T-helper 1 cell (primary cell): ENCODE measurements at regions not wholly inside any gene's neighbourhood (a gene's known extent, or its start where the extent isn't known, plus 50 kb on each side); places are given as distances from the start of the nearest gene placed in this dataset.
"Not testable (repeated sequence)": the region's sequence is repeated elsewhere in the genome, so short reads cannot be mapped to it uniquely, and the experiment has no call there.

ENCODE experiments used
- DNase-seq, 5 donors: peaks; one replicate each; pipeline ENCODE4 v3.0.0-alpha.2; 2012 to 2020

DNA sequence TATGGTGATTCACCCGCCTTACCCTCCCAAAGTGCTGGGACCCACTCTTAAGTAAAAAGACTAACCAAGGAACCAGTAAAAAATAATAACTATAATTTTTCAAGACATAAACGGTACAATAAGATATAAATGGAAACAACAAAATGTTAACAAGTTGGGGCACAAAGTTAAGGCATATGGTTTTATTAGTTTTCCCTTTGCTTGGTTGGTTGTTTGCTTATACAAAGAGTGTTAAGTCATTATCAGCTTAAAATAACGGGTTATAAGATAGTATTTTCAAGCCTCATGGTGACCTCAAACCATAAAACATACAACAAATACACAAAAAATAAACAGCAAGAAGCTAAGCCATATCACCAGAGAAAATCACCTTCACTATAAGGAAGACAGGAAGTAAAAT is 406.1 kb downstream of the SEC23A start:
- no peak for DNase-seq

DNA sequence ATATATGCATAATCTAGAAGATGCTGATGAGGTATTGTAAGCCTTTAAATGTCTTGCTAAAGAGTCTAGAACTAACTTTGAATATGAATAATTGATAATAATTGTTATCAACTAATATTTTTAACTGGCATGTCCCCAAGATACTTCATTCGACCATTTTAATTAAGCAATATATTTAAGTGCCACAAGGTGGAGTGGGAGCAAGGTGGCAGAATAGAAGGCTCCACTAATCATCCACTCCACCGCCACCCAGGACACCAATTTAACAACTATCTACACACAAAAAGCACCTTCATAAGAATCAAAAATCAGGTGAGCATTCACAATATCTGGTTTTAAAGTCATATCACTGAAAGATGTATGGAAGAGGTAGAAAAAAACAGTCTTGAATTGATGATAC is 409.6 kb downstream of the SEC23A start:
- no peak for DNase-seq

DNA sequence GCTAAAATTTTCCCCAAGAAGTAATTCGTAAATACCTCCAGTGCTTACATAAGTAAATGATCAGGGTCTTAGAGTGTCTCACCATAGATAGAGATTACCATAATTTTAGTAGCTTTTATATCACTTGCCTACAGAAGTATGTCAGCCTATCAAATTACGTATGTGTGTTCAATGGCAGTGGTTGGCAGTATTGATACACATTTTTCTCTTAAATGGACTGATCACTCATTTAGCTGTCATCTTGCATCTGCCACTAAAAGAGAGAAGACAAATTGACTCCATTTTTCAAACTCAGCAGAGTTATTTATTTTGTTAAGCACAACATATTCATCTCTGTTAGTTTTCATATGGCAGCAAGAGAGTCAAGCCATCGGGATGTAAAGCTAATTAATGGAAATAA is 413.1 kb upstream of the CLEC14A start:
- no peak for DNase-seq

DNA sequence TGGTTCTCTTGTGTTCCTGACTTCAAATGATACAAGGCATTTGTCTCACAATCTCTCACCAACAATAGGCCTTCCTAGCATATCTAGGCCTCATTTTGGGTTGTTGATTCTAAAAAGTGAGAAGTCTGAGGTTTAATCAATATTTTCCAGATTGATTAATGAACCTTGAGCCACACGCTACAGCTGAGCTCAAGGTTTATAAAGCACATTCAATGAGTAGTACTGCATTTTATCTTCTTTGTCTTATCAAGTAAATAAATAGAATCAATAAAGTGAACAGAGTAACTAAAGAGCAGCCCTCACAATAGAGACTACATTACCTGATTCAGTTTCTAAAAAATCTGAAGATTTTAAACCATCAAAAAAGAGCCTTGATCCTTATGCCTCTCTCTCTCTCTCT is 407.5 kb upstream of the CLEC14A start:
- DNase-seq = no peak

DNA sequence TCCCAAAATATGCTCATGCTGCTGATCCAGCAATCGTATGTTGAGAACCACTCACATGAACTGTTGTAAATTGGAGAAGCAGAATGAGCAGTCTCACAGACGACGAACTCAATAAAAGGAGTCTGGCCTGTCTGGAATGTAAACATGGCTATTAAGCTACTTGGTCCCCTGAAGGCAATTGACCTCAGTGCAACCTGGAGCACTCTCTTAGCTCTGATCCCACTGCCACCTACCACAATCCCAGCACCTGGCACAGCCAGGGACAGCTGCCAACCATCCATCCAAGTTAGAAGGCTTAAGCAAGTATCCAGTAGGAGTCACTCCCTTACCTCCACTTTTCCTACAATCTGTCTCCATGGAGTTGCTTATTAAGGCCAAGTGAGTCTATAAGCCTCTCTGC is 406.9 kb upstream of the CLEC14A start:
- no peak for DNase-seq

DNA sequence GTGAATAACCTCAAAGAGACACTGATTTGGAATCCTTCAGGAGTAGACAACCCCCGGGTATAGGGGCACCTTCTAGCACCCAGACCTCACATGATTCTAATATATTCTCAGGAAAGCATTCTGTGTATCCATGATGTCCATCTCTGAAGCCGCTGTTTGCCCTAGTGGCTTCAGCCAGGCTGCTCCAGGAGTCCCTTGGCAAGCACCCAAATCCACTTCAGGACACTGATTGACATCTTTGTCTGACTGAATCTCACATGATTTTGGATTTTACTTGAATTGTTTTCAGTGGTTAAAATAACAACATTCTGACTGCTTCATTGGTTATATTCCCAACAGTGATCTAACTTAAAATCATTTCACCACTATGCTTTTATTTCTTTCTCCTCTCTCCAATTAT is 390.5 kb upstream of the CLEC14A start:
- no peak for DNase-seq

DNA sequence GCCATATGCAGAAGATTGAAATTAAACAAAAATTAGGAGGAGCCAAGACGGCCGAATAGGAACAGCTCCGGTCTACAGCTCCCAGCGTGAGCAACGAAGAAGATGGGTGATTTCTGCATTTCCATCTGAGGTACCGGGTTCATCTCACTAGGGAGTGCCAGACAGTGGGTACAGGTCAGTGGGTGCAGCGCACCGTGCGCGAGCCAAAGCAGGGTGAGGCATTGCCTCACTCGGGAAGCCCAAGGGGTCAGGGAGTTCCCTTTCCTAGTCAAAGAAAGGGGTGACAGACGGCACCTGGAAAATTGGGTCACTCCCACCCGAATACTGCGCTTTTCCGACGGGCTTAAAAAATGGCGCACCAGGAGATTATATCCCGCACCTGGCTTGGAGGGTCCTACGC is 379.0 kb upstream of the CLEC14A start:
- DNase-seq = not testable (repeated sequence)

DNA sequence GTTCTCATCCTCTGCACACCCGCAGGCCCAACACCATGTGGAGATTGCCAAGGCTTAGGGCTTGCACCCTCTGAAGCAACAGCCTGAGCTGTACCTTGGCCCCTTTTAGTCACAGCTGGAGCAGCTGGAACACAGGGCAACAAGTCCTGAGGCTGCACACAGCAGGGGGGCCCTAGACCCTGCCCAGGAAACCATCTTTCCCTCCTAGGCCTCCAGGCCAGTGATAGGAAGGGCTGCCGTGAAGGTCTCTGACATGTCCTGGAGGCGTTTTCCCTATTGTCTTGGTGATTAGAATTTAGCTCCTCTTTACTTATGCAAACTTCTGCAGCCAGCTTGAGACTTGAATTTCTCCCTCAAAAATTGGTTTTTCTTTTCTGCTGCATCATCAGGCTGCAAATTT is 373.5 kb upstream of the CLEC14A start:
- no peak for DNase-seq

GRCh38 chr14:38627163-38627562 is 371.3 kb upstream of the CLEC14A start:
- no peak for DNase-seq

- no peak for DNase-seq
Measured at GRCh38 chr14:38623661-38624060, 367.8 kb upstream of the CLEC14A start.

DNA sequence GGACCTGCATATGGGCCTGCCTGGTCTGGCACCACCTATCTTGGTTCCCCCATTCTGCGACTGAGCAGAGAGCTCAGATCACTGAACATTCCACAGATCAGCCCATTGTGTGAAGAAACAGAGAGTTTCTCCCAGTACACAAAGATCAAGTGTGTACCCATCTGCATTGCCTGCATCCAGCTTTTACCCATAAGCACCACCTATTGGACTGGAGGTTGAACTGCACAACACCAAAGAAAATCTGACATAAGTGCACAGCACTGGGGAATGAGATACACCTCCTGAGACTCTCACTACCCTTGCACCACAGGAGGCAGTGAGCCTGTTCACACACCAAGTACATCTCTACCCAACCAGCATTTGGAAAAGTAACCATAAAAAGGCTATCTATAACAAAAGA is 362.6 kb upstream of the CLEC14A start:
- no peak for DNase-seq

DNA sequence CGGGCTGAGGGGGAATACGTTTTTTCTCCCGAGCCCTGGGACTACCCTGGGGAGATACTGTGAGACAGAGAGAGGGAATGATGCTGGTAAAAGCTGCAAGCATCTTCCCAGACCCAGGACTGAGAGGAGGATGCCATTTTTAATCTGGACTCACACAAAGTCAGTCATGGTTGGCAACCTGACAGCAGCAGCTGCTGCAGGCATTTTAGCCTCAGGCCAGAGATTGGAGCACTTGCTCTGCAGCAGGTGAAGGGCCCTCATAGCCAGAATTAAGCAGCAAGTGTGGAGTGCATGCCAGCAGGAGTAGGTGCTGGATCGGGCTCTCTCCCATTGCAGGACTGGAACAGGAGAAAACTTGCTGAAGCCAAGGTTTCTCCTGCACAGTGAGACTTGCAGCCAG is 361.1 kb upstream of the CLEC14A start:
- DNase-seq = no peak

- no peak for DNase-seq
Measured at GRCh38 chr14:38611928-38612327, 356.0 kb upstream of the CLEC14A start.

GRCh38 chr14:38608244-38608643 is 352.4 kb upstream of the CLEC14A start:
- no peak for DNase-seq

DNA sequence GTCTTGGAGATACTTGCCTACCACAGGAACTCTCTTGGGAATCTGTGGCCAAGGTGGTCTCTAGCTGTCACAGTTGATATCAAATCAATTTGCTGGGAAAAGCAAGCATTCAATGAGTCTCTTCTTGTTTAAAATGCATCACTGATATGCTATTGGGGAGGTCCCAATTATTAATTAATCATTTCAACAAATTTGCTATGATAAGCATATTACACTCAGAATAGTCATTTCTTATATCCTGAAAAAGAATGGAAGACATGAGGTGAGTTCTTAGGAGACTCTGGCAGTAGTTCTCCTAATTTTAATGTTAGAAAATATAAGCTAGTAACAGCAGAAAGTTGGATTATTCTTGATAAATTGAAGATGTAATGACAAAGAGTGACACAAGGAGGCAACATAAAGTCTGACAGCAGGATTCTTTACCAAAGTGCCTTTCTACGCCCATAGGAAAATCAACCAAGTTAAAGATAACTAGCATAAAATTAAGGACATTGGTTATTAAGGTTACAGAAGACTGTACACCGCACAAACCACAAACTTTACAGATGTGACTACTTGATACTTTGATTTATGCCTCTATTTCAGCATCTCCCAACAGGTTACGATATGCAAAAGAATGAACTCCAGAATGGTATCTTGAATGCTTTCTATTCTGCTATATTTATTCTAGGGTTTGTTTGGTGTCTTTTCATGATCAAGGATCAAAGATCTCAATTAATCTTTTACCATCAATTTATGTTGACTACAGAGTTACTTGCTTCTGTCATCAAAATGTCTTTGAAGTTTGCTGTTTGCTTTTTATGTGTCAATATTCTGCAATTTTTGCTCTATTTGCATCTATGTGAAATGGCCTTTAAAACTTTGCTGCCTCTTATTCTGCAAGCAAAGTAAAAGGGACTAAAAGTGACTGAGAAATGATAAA is 349.6 kb upstream of the CLEC14A start:
- DNase-seq = no peak

GRCh38 chr14:38600572-38600971 is 344.7 kb upstream of the CLEC14A start:
- DNase-seq = not testable (repeated sequence)

- no peak for DNase-seq
Measured at GRCh38 chr14:38593476-38593875, 337.6 kb upstream of the CLEC14A start.

DNA sequence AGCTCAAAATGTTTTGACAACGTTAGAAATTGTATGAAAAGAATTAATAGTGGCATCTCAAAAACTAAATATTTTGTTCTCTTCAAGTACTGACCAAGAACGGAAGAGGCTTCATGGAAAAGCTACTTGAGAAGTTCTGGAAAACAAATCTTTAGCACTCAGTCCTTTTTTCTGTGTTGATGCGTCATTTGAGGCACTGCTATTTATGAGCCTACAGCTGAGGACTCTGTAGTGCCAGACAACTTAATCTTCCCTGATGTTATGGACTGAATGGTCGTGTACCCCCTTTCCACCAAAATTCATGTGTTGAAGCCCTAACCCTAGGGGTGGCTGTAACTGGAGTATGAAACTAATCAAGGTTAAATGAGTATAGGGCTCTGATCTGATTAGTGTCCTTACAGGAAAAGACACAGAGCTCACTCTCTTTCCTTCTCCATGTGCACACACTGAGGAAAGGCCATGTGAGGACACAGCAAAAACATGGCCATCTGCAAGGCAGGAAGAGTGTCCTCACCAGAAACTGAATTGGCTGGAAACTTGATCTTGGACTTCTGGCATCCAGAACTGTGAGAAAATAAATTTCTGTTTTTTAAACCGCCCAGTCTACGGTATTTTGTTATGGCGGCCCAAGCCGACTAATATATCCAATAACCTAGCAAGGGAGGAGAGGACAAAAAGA is 337.0 kb upstream of the CLEC14A start:
- no peak for DNase-seq

- DNase-seq = no peak
Measured at GRCh38 chr14:38589747-38590350, 334.0 kb upstream of the CLEC14A start.

DNA sequence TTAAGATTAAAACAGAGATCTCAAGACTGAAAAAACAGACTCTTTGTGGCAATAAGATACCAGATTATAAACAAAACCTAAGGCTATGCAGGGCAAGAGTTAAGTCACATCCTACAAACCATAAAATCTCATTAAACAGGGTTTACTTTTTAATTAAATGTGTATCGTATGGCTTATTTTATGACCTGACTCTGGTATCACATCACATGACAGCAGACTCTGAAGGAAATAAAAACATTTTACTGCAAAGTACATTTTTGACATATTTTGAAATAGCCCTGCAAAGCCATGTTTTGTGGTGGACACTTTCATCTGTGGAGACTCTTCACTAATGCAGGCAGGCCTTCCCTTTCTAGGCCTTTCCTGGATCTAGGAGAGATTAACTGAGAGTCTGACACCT is 327.6 kb upstream of the CLEC14A start:
- DNase-seq = no peak

DNA sequence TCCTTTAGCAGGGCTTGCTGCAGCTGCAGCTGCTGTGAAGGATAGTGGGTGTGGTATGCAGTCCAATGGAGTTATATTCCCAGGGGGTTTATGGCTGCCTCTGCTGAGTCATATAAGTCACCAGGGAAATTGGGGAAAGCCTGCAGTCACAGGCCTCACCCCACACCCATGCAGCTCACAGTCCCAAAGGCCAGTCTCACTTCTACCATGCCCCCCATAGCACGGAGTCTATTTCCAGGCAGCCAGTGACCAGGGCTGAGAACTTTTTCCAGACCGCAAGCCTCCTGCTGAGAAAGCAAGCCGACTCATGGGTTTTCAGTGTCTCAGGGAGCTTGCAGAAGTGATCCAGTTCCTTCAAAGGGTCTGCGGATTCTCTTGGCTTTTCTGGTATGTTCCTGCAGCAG is 322.4 kb upstream of the CLEC14A start:
- no peak for DNase-seq

DNA sequence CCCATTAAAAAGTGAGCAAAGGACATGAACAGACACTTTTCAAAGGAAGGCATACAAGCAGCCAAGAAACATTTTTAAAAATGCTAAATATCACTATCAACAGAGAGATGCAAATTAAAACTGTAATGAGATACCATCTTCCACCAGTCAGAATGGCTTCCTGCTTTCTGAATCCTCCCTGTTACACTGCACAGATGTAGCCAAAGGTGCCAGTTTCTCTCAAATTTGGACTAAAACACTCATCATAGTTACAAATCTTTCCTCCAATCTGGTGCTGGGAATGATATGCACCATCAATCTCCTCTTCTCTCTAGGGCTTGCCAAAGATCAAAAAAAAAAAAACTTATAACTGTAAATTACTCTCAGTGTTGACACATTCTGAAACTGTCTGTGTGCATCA is 311.8 kb upstream of the CLEC14A start:
- DNase-seq = no peak

- no peak for DNase-seq
Measured at GRCh38 chr14:38561657-38562056, 305.8 kb upstream of the CLEC14A start.

DNA sequence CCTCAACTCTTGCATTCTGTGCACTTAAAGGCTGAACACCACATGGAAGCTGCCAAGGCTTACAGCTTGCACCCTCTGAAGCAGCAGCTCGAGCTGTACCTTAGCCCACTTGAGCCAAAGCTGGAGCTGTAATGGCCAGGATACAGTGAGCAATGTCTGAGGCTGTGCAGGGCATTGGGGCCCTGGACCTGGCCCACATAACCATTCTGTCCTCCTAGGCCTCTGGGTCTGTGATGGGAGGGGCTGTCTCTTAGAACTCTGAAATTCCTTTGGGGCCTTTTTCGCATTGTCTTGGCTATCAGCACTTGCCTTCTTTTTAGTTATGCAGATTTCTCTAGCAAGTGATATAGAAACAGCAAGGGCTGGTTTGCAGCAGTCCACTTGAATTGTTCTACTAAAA is 303.8 kb upstream of the CLEC14A start:
- no peak for DNase-seq
